NCI-H345 treated with DMSO at 0.1 percent for 48 hours (cell line): ENCODE measurements at regions not wholly inside any gene's neighbourhood (a gene's known extent, or its start where the extent isn't known, plus 50 kb on each side); places are given as distances from the start of the nearest gene placed in this dataset.
"Not testable (repeated sequence)": the region's sequence is repeated elsewhere in the genome, so short reads cannot be mapped to it uniquely, and the experiment has no call there.

Experiments
- DNase-seq: peaks from one replicate; lab custom pipeline; 2025; ENCODE audit not compliant: unreplicated experiment; lab: John Stamatoyannopoulos, UW

DNA sequence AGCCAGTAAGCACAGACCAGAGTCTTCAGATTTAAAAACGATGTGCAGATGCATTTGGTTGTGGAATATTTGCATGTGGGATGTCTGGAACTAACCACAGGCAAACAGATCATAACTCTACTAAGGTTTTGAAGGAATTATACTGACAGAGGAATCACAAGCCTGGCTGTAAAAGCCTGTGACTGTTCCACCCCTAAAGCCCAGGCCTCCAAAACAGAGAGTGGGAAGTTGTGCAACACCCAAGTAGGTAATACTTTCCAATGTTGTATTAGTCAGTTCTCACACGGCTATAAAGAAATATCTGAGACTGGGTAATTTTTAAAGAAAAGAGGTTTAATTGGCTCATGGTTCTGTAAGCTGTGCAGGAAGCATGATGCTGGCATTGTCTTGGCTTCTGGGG is 68.1 kb upstream of the DCD start:
- DNase-seq = no peak

DNA sequence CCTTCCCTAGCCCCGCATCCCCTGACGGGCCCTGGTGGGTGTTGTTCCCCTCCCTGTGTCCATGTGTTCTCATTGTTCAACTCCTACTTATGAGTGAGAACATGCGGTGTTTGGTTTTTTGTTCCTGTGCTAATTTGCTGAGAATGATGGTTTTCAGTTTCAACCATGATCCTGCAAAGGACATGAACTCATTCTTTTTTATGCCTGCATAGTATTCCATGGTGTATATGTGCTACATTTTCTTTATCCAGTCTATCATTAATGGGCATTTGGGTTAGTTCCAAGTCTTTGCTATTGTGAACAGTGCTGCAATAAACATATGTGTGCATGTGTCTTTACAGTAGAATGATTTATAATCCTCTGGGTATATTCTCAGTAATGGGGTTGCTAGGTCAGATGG is 65.7 kb upstream of the DCD start:
- not testable (repeated sequence) for DNase-seq

DNA sequence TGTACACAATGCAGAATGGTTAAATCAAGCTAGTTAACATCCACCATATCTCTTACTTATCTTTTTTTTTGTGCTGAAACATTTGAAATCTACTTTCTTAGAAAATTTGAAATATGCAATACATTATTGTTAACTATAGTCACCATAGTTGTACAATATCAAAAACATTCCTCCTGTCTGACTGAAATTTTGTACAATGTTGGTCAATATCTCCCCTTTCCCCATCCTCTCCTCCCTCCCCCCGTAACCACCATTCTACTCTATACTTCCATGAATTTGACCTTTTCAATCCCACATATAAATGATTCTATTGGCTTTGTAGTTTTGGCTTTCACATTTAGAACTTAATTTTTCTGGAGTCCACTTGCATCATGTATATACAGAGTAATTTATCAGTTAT is 63.5 kb upstream of the DCD start:
- no peak for DNase-seq

DNA sequence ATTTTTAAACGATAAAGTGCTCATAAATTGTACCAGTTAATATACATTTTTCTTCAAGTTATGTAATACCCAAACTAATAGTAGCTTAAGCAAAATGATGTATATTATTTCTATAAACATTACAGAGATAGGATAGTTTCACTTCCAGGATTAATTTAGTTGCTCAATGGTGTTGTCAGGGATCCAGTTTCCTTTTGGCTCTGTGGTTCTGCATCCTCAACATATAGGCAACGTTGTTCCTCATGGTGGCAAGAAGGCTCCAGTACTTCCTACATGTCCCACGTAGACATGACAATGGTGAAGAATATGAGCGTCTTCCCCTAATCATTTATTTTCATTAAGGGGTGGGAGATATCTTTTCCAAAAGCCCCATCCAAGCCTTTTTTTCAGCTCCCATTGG is 60.7 kb upstream of the DCD start:
- no peak for DNase-seq

DNA sequence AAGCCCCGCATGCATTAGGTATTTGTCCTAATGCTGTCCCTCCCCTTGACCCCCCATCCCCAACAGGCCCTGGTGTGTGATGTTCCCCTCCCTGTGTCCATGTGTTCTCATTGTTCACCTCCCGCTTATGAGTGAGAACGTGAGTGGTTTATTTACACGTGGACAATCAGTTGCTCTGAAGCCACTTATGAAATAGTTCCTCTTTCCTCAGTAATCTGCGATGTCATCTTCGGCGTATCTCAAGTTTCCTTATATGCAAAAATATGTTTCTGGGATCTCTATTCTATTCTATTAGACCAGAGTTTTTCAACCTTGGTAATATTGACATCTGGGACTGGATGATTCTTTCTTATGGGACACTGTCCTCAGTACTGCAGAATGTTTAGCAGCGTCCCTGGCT is 56.0 kb upstream of the DCD start:
- no peak for DNase-seq

DNA sequence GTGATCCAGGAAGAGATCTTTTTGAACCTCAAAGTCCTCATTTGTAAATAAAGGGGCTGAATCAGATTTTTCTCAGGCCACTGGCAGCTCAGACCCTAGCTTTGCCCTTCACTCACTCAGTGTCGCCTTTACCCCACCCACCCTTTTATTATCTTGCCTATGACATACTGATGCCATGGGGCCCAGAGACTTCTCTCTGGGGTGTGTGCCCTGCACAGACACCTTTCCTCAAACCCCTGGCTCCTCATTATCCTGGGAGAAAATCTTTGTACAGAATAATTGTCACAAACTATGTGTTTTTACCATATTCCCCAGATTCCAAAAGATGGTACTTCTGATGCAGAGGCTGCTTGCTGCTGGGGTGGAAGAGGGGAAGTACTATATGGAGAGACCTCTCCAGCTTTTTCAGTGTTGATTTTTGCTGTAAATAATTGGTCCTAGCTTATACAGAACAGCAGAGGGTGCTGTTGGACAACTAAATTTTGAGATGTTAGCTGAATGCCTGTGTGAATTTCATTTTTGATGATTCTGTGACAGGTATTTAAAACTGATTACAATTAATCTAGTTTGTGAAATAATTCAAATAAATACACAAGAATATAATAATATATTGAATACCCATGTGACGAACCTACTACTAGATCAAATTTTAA is 53.9 kb upstream of the DCD start:
- DNase-seq = peak; percentile 42

DNA sequence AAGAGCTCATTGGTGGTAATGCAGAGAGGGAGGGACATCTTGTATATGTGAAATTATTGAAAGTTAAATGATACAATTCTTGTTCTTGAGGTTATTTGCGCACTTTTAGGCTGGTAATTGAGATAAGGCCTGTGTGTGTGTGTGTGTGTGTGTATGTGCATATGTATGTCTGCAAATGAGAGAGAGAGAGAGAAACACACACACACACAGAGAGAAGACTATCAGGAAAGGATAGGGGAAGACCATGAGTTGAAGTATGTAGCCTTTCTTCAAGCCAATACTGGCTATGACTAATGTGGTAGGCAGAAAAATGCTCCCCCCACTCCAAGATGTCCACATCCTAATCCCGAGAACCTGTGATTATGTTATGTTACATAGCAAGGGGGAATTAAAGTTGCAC is 52.7 kb upstream of the DCD start:
- no peak for DNase-seq

DNA sequence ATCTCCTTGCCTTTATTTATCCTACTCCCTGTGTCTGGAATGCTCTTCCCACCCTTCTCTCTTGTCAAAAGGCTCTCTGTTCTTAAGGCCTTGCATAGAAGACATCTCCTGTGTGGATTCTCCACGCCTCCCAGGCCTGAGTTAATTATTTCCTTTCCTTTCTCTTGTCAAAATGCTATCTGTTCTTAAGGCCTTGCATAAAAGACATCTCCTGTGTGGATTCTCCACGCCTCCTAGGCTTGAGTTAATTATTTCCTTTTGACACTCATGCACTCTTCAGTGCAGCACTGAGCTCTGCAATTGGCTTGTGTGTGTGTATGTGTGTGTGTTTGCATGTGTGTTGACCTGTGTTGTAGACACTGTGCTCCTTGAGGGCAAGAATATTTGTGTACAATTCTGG is 52.1 kb upstream of the DCD start:
- no peak for DNase-seq
